ENCODE measurements at regions not wholly inside any gene's neighbourhood (a gene's known extent, or its start where the extent isn't known, plus 50 kb on each side); places are given as distances from the start of the nearest gene placed in this dataset.

DNA sequence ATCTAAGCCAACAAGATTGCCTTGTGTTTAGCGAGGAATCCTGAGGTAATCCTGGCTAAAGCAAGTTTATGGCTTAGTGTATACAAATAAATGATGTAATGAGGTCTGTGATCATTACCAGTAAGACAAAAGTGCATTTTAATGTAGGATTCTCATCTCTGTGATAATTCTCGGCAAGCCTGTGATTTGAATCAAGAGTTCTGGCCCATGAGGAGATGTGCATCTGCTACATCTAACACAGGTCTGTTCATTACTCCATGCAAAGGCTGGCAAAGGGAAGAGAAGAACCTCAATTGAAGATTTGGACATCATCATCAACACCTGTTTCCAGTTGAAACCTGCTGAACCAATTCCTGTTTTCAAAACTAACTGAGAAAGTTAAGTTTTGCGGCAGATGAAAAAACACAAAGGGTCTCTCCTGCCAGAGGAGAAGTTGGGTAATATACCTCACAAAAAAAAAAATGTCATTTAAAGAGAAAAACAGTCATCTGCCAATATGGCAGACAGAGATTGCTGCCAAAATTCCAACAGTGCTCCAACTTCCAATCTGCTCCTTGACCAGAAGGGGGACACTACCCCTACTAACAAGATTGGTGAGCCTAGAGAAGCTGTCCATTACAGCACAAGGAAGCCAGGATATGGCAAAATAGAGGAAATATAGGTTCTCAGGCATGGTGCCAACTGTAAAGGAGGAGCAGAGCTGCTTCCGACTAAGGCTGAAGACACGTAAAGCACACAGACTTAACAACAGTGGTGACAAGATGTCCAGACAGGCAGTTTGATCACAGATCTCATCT is 453.7 kb downstream of the TTLL7 start:
- no peaks in the 10 kb centered on the region for H3K9me2 ChIP-seq (replicated peaks; ENCODE audit: control insufficient read depth, low read length)
- no peaks in the 10 kb centered on the region for H3K4me1 ChIP-seq (ENCODE audit: control insufficient read depth, low read length)
- no peak overlapping the region for H3K27ac ChIP-seq (ENCODE audit: low read depth, low read length)
- no peaks in the 10 kb centered on the region for H4K20me1 ChIP-seq (ENCODE audit: control insufficient read depth, insufficient read depth, low read depth, low read length)
- H3K27me3 ChIP-seq (ENCODE audit: control insufficient read depth, low read length), result no peaks in the 10 kb centered on the region
- H3K36me3 ChIP-seq (ENCODE audit: control insufficient read depth, low read length), result no peaks in the 10 kb centered on the region
- no peaks in the 10 kb centered on the region for H3K9me3 ChIP-seq (ENCODE audit: control insufficient read depth, insufficient read depth, low read length)
- no peak for TF ChIP-seq EZH2phosphoT487 (IDR thresholded peaks at IDR 0.05; ENCODE audit: borderline replicate concordance, low read length)
- TF ChIP-seq, protein P1, sequence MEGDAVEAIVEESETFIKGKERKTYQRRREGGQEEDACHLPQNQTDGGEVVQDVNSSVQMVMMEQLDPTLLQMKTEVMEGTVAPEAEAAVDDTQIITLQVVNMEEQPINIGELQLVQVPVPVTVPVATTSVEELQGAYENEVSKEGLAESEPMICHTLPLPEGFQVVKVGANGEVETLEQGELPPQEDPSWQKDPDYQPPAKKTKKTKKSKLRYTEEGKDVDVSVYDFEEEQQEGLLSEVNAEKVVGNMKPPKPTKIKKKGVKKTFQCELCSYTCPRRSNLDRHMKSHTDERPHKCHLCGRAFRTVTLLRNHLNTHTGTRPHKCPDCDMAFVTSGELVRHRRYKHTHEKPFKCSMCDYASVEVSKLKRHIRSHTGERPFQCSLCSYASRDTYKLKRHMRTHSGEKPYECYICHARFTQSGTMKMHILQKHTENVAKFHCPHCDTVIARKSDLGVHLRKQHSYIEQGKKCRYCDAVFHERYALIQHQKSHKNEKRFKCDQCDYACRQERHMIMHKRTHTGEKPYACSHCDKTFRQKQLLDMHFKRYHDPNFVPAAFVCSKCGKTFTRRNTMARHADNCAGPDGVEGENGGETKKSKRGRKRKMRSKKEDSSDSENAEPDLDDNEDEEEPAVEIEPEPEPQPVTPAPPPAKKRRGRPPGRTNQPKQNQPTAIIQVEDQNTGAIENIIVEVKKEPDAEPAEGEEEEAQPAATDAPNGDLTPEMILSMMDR (IDR thresholded peaks at IDR 0.05; ENCODE audit: low read depth, low read length, poor library complexity, severe bottlenecking), result peak; percentile 21
- no peaks in the 10 kb centered on the region for H3K79me2 ChIP-seq (ENCODE audit: control insufficient read depth, low read length)
- H3K4me3 ChIP-seq (ENCODE audit: low read length), result no peak overlapping the region
- H3K4me2 ChIP-seq (ENCODE audit: low read length), result no peak overlapping the region
- H3F3A ChIP-seq (ENCODE audit: control insufficient read depth, insufficient read depth), result no peaks in the 10 kb centered on the region

DNA sequence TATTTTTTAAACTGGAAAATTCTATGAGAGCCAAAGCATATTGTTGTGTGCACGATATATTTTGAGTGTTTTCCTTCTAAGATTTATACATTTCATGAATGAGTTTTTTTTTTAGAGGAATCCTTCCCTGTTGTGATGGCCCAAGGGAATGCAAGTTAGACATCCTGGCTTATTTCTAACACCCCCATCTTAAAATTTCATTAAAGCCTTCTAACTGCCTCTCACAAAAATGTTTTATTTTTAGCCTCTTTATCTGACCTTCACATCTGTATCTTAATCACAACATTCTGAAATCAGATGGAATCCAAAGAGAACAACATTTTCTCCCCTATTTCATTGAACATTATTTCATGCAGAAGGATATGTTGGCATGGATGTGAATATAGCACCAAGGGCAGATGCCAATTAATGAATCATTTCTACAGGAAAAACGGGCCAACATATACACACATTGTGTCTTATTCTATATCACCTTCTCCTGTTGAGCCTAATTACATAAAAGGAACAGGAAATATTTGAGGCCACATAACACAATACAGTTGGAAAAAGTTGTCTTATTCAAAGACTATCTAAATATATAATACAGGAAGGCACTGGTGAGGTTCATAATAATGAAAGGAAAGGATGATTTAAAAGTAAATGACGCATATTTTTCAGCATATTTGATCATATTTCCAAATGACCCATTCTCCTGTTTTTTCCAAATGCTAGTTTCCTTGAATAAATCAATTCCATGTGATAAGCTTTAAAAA is 455.5 kb downstream of the TTLL7 start:
- TF ChIP-seq, protein P1 (IDR thresholded peaks at IDR 0.05; ENCODE audit: low read depth, low read length, poor library complexity, severe bottlenecking), result no peak
- no peak for TF ChIP-seq EZH2phosphoT487 (IDR thresholded peaks at IDR 0.05; ENCODE audit: borderline replicate concordance, low read length)
- Histone ChIP-seq H3K9me2 (replicated peaks; ENCODE audit: control insufficient read depth, low read length) (no peaks in the 10 kb centered on the region), H3K4me2 (ENCODE audit: low read length) (no peak overlapping the region), H3K27me3 (ENCODE audit: control insufficient read depth, low read length) (no peaks in the 10 kb centered on the region), H3K4me3 (ENCODE audit: low read length) (no peak overlapping the region), H4K20me1 (ENCODE audit: control insufficient read depth, insufficient read depth, low read depth, low read length) (no peaks in the 10 kb centered on the region), H3K36me3 (ENCODE audit: control insufficient read depth, low read length) (no peaks in the 10 kb centered on the region), H3K79me2 (ENCODE audit: control insufficient read depth, low read length) (no peaks in the 10 kb centered on the region), H3F3A (ENCODE audit: control insufficient read depth, insufficient read depth) (no peaks in the 10 kb centered on the region), H3K4me1 (ENCODE audit: control insufficient read depth, low read length) (no peaks in the 10 kb centered on the region), H3K27ac (ENCODE audit: low read depth, low read length) (no peak overlapping the region), H3K9me3 (ENCODE audit: control insufficient read depth, insufficient read depth, low read length) (no peaks in the 10 kb centered on the region)

GRCh38 chr1:83531521-83532309 is 467.2 kb downstream of the TTLL7 start:
- H3K9me2 ChIP-seq (replicated peaks; ENCODE audit: control insufficient read depth, low read length), result no peaks in the 10 kb centered on the region
- no peaks in the 10 kb centered on the region for H3K36me3 ChIP-seq (ENCODE audit: control insufficient read depth, low read length)
- H3F3A ChIP-seq (ENCODE audit: control insufficient read depth, insufficient read depth), result no peaks in the 10 kb centered on the region
- no peaks in the 10 kb centered on the region for H3K27me3 ChIP-seq (ENCODE audit: control insufficient read depth, low read length)
- H3K4me2 ChIP-seq (ENCODE audit: low read length), result no peak overlapping the region
- no peaks in the 10 kb centered on the region for H3K4me1 ChIP-seq (ENCODE audit: control insufficient read depth, low read length)
- H3K27ac ChIP-seq (ENCODE audit: low read depth, low read length), result no peak overlapping the region
- no peaks in the 10 kb centered on the region for H3K79me2 ChIP-seq (ENCODE audit: control insufficient read depth, low read length)
- H3K9me3 ChIP-seq (ENCODE audit: control insufficient read depth, insufficient read depth, low read length), result no peaks in the 10 kb centered on the region
- no peak for TF ChIP-seq EZH2phosphoT487 (IDR thresholded peaks at IDR 0.05; ENCODE audit: borderline replicate concordance, low read length)
- TF ChIP-seq, protein P1 (IDR thresholded peaks at IDR 0.05; ENCODE audit: low read depth, low read length, poor library complexity, severe bottlenecking), result no peak
- H4K20me1 ChIP-seq (ENCODE audit: control insufficient read depth, insufficient read depth, low read depth, low read length), result no peaks in the 10 kb centered on the region
- no peak overlapping the region for H3K4me3 ChIP-seq (ENCODE audit: low read length)
